ENCODE measurements at regions not wholly inside any gene's neighbourhood (a gene's known extent, or its start where the extent isn't known, plus 50 kb on each side); places are given as distances from the start of the nearest gene placed in this dataset.

GRCh38 chr5:122699201-122699600, 75.7 kb upstream of the SNX2 start:
- POLR2A ChIA-PET (ENCODE audit: unreplicated experiment), result no interaction called here
- Histone ChIP-seq H4K20me1 (ENCODE audit: insufficient read depth, low read length) (no peaks in the 10 kb centered on the region), H3K14ac (replicated peaks; ENCODE audit: low read depth, low read length) (no peak overlapping the region), H3K18ac (ENCODE audit: low read depth, low read length) (no peak overlapping the region), H3K27ac (ENCODE audit: insufficient read depth, low read length) (no peak overlapping the region), H4K91ac (ENCODE audit: insufficient read depth, low read depth, low read length) (no peak overlapping the region), H2AK9ac (replicated peaks; ENCODE audit: low read depth, low read length, poor library complexity) (no peak overlapping the region), H3K9me3 (ENCODE audit: control insufficient read depth, insufficient read depth, low read length) (no peaks in the 10 kb centered on the region), H3K4me2 (ENCODE audit: low read depth, low read length) (no peak overlapping the region), H3K56ac (ENCODE audit: extremely low read depth, insufficient read depth, low read length) (no peak overlapping the region), H2AK5ac (ENCODE audit: low read depth, low read length) (no peak overlapping the region), H3K36me3 (ENCODE audit: control insufficient read depth, insufficient read depth, low read length) (no peaks in the 10 kb centered on the region), H3K9me1 (ENCODE audit: insufficient read depth, low read length) (no peaks in the 10 kb centered on the region), H3K4me3 (ENCODE audit: insufficient read depth, low read depth, low read length) (no peak overlapping the region), H2BK120ac (ENCODE audit: low read depth, low read length) (no peak overlapping the region), H4K8ac (ENCODE audit: low read depth in 2 of 2, low read length in 2 of 2) (no peak overlapping the region), H2AFZ (replicated peaks; ENCODE audit: low read length, poor library complexity) (no peak overlapping the region), H4K5ac (ENCODE audit: low read depth, low read length) (no peak overlapping the region), H2BK5ac (ENCODE audit: low read depth, low read length, poor library complexity, severe bottlenecking) (no peak overlapping the region), H3K4ac (ENCODE audit: low read depth, low read length) (no peak overlapping the region), H2BK15ac (ENCODE audit: low read depth, low read length) (no peak overlapping the region), H3K79me1 (ENCODE audit: low read depth in 1 of 2, low read length in 2 of 2) (no peaks in the 10 kb centered on the region), H3K23ac (ENCODE audit: low read depth, low read length) (no peak overlapping the region), H3K27me3 (ENCODE audit: control insufficient read depth, insufficient read depth, low read length) (peaks cover 2% of the 10 kb centered on the region; the same call in 1 of the 2 replicates), H2BK20ac (ENCODE audit: low read depth, low read length) (no peak overlapping the region), H3K9ac (ENCODE audit: low read depth, low read length) (no peak overlapping the region), H3K4me1 (ENCODE audit: control insufficient read depth, insufficient read depth, low read length) (no peaks in the 10 kb centered on the region)
- dilution Hi-C loops (cut with HindIII; ENCODE audit: low sequenced_read_pairs, unreplicated experiment) (no loop called here), in situ Hi-C loops (cut with MboI; ENCODE audit: low sequenced_read_pairs) (no loop called here), intact Hi-C loops (cut with micrococcal nuclease) (no loop called here)
- CTCF ChIA-PET, result interaction anchor here (0.5 kb wide), 1 partner anchor 205 kb away, joined by 7 read pairs; no protein-coding TSS in a partner anchor
- no peak for TF ChIP-seq USF2 (IDR thresholded peaks at IDR 0.05; ENCODE audit: low read depth, low read length)
- no peak for TF ChIP-seq NFE2L2 (IDR thresholded peaks at IDR 0.05; ENCODE audit: low read depth, low read length)
- TF ChIP-seq RCOR1 (IDR thresholded peaks at IDR 0.05; ENCODE audit: insufficient replicate concordance, low read length), result no peak
- TF ChIP-seq BHLHE40 (IDR thresholded peaks at IDR 0.05; ENCODE audit: low read depth, low read length), result no peak
- no peak for TF ChIP-seq CEBPB (IDR thresholded peaks at IDR 0.05; ENCODE audit: low read depth, low read length)
- no peak for TF ChIP-seq CTCF (conservative IDR thresholded peaks at IDR 0.05; ENCODE audit: low read depth, low read length)
- no peak for DNase-seq
- no TSS peak for BruUV-seq (replicated peaks)
- ATAC-seq (ENCODE audit: low read depth), result no peak
- no CpG with 5 or more reads among the region's 2 CpGs for WGBS, 2 experiments (ENCODE audit: extremely low coverage in 2 of 2, insufficient read length in 1 of 2)

Measured in IMR-90 (cell line).